ENCODE measurements at regions not wholly inside any gene's neighbourhood (a gene's known extent, or its start where the extent isn't known, plus 50 kb on each side); places are given as distances from the start of the nearest gene placed in this dataset.

GRCh38 chr11:44421090-44421675 lies 111.2 kb upstream of the ALX4 start:
- Histone ChIP-seq H3K4me1 (ENCODE audit: insufficient read depth, low read length, poor library complexity, severe bottlenecking) (peaks cover 8% of the 10 kb centered on the region), H3K27me3 (replicated peaks; ENCODE audit: insufficient read depth, low read depth, low read length, poor library complexity) (peaks cover 24% of the 10 kb centered on the region), H3K27ac (ENCODE audit: low read depth, low read length, poor library complexity, severe bottlenecking) (no peak overlapping the region), H3K36me3 (ENCODE audit: insufficient read depth, low read length, poor library complexity, severe bottlenecking) (no peaks in the 10 kb centered on the region), H3K4me3 (ENCODE audit: low read depth, low read length, poor library complexity, severe bottlenecking) (no peak overlapping the region), H3K9me3 (ENCODE audit: low read depth, low read length, poor library complexity, severe bottlenecking) (no peaks in the 10 kb centered on the region)
- CTCF ChIA-PET, result interaction anchor here (0.6 kb wide), 1 partner anchor 103 kb away, joined by 5 read pairs; no protein-coding TSS in a partner anchor
- intact Hi-C loops (cut with micrococcal nuclease; ENCODE audit: unreplicated experiment), result no loop called here
- POLR2A ChIA-PET (ENCODE audit: low non-redundant PET), result no interaction called here
- TF ChIP-seq, protein P1, sequence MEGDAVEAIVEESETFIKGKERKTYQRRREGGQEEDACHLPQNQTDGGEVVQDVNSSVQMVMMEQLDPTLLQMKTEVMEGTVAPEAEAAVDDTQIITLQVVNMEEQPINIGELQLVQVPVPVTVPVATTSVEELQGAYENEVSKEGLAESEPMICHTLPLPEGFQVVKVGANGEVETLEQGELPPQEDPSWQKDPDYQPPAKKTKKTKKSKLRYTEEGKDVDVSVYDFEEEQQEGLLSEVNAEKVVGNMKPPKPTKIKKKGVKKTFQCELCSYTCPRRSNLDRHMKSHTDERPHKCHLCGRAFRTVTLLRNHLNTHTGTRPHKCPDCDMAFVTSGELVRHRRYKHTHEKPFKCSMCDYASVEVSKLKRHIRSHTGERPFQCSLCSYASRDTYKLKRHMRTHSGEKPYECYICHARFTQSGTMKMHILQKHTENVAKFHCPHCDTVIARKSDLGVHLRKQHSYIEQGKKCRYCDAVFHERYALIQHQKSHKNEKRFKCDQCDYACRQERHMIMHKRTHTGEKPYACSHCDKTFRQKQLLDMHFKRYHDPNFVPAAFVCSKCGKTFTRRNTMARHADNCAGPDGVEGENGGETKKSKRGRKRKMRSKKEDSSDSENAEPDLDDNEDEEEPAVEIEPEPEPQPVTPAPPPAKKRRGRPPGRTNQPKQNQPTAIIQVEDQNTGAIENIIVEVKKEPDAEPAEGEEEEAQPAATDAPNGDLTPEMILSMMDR (conservative IDR thresholded peaks at IDR 0.05; ENCODE audit: low read depth, low read length), result no peak
- no peak for TF ChIP-seq EZH2 (IDR thresholded peaks at IDR 0.05; ENCODE audit: borderline replicate concordance, low read depth, low read length, poor library complexity, severe bottlenecking)
- no TSS peak for BruUV-seq (replicated peaks)
- peak; percentile 75 for DNase-seq (ENCODE audit: low spot score)

- Histone ChIP-seq H3K4me3 (ENCODE audit: low read depth, low read length, poor library complexity, severe bottlenecking) (no peak overlapping the region), H3K36me3 (ENCODE audit: insufficient read depth, low read length, poor library complexity, severe bottlenecking) (no peaks in the 10 kb centered on the region), H3K4me1 (ENCODE audit: insufficient read depth, low read length, poor library complexity, severe bottlenecking) (peaks cover 8% of the 10 kb centered on the region), H3K9me3 (ENCODE audit: low read depth, low read length, poor library complexity, severe bottlenecking) (no peaks in the 10 kb centered on the region), H3K27me3 (replicated peaks; ENCODE audit: insufficient read depth, low read depth, low read length, poor library complexity) (peaks cover 18% of the 10 kb centered on the region), H3K27ac (ENCODE audit: low read depth, low read length, poor library complexity, severe bottlenecking) (no peak overlapping the region)
- intact Hi-C loops (cut with micrococcal nuclease; ENCODE audit: unreplicated experiment), result no loop called here
- no peak for TF ChIP-seq EZH2 (IDR thresholded peaks at IDR 0.05; ENCODE audit: borderline replicate concordance, low read depth, low read length, poor library complexity, severe bottlenecking)
- TF ChIP-seq, protein P1 (conservative IDR thresholded peaks at IDR 0.05; ENCODE audit: low read depth, low read length), result no peak
- no peak for DNase-seq (ENCODE audit: low spot score)
- BruUV-seq (replicated peaks), result no TSS peak
- ChIA-PET CTCF (no interaction called here), POLR2A (ENCODE audit: low non-redundant PET) (no interaction called here)
These were observed 113.3 kb upstream of the ALX4 start for GRCh38 chr11:44423289-44423688.

GRCh38 chr11:44424841-44425240 lies 114.9 kb upstream of the ALX4 start:
- BruUV-seq (replicated peaks), result no TSS peak
- H3K9me3 ChIP-seq (ENCODE audit: low read depth, low read length, poor library complexity, severe bottlenecking), result no peaks in the 10 kb centered on the region
- TF ChIP-seq, protein P1 (conservative IDR thresholded peaks at IDR 0.05; ENCODE audit: low read depth, low read length), result no peak
- no peak for TF ChIP-seq EZH2 (IDR thresholded peaks at IDR 0.05; ENCODE audit: borderline replicate concordance, low read depth, low read length, poor library complexity, severe bottlenecking)
- DNase-seq (ENCODE audit: low spot score), result no peak
- peaks cover 10% of the 10 kb centered on the region for H3K27me3 ChIP-seq (replicated peaks; ENCODE audit: insufficient read depth, low read depth, low read length, poor library complexity)
- H3K4me1 ChIP-seq (ENCODE audit: insufficient read depth, low read length, poor library complexity, severe bottlenecking), result peaks cover 8% of the 10 kb centered on the region
- no peak overlapping the region for H3K27ac ChIP-seq (ENCODE audit: low read depth, low read length, poor library complexity, severe bottlenecking)
- intact Hi-C loops (cut with micrococcal nuclease; ENCODE audit: unreplicated experiment), result no loop called here
- ChIA-PET POLR2A (ENCODE audit: low non-redundant PET) (no interaction called here), CTCF (no interaction called here)
- H3K36me3 ChIP-seq (ENCODE audit: insufficient read depth, low read length, poor library complexity, severe bottlenecking), result no peaks in the 10 kb centered on the region
- H3K4me3 ChIP-seq (ENCODE audit: low read depth, low read length, poor library complexity, severe bottlenecking), result no peak overlapping the region
